GM12878 (cell line): ENCODE measurements at regions not wholly inside any gene's neighbourhood (a gene's known extent, or its start where the extent isn't known, plus 50 kb on each side); places are given as distances from the start of the nearest gene placed in this dataset.
"Not testable (repeated sequence)": the region's sequence is repeated elsewhere in the genome, so short reads cannot be mapped to it uniquely, and the experiment has no call there.

Experiments
- ATAC-seq: fragments of 200-7000 bp; cut with Tn5 transposase; 3 replicates; pipeline ENCODE4 v1.9.1; 2020; ENCODE audit warnings: mild to moderate bottlenecking, moderate library complexity
- BruUV-seq: library from RNA; stranded (reverse); fragments of 400-500 nt; replicated peaks from 2 replicates; lab custom pipeline; 2021; lab: Mats Ljungman, UMichigan
- CTCF ChIA-PET: fragments of 300-600 bp; sonication (Branson Sonifier 250); formaldehyde crosslinking; extraction: SDS; loops from one replicate; lab custom pipeline; 2021; ENCODE audit warnings: inconsistent platforms; lab: Yijun Ruan, JAX
- POLR2A ChIA-PET: fragments of 350-600 bp; formaldehyde crosslinking; extraction: SDS; loops from one replicate; lab custom pipeline; 2021; ENCODE audit warnings: inconsistent platforms; lab: Charles Lee
- RAD21 ChIA-PET: fragments of 300-600 bp; sonication (Branson Sonifier 250); formaldehyde crosslinking; loops from one replicate; lab custom pipeline; 2023; ENCODE audit warnings: antibody characterized with exemption; ENCODE audit not compliant: unreplicated experiment; lab: Charles Lee
- SMC1A ChIA-PET: fragments of 300-600 bp; sonication (Branson Sonifier 250); formaldehyde crosslinking; loops from one replicate; lab custom pipeline; 2023; ENCODE audit not compliant: unreplicated experiment, uncharacterized antibody; lab: Charles Lee
- DNase-seq: peaks from one replicate; pipeline ENCODE4 v3.0.0-alpha.2; 2011; ENCODE audit warnings: low read depth, low spot score
- FAIRE-seq: peaks from 3 replicates; lab custom pipeline; 2011; peaks lifted over from hg19 to GRCh38; lab: Jason Lieb, UNC
- H2AFZ ChIP-seq: 2 replicates; pipeline ENCODE4 v1.6.0; 2011; ENCODE audit warnings: low read depth, low read length, control low read depth; ENCODE audit not compliant: control insufficient read depth
- H3K27ac ChIP-seq: 2 replicates; pipeline ENCODE4 v1.5.1; 2011; ENCODE audit warnings: control low read depth; ENCODE audit not compliant: control insufficient read depth, insufficient read depth
- H3K27me3 ChIP-seq, 2 experiments: replicated peaks in 1 of 2; 2 replicates each; pipeline versions ENCODE4 v1.6.0 to v1.6.1; 2011; ENCODE audit warnings: low read length in 1 of 2; ENCODE audit not compliant: control insufficient read depth in 2 of 2, insufficient read depth in 2 of 2
- H3K36me3 ChIP-seq, 2 experiments: 2 replicates each; pipeline ENCODE4 v1.5.1; 2011; ENCODE audit warnings: low read length in 1 of 2; ENCODE audit not compliant: control insufficient read depth in 2 of 2, insufficient read depth in 2 of 2
- H3K4me1 ChIP-seq: 2 replicates; pipeline ENCODE4 v1.6.1; 2011; ENCODE audit warnings: mild to moderate bottlenecking, low read length, moderate library complexity, mixed read lengths; ENCODE audit not compliant: control insufficient read depth, insufficient read depth
- H3K4me2 ChIP-seq: 2 replicates; pipeline ENCODE4 v1.6.0; 2011; ENCODE audit warnings: control low read depth; ENCODE audit not compliant: control insufficient read depth, insufficient read depth
- H3K4me3 ChIP-seq: fragments of 200-600 bp; sonication (generic); 2 replicates; pipeline ENCODE4 v1.5.1; 2016
- H3K79me2 ChIP-seq: 2 replicates; pipeline ENCODE4 v1.6.0; 2011; ENCODE audit warnings: low read length; ENCODE audit not compliant: control insufficient read depth, insufficient read depth
- H3K9ac ChIP-seq: 2 replicates; pipeline ENCODE4 v1.8.0; 2011; ENCODE audit warnings: low read length, control low read depth, mixed read lengths; ENCODE audit not compliant: control insufficient read depth, insufficient read depth
- H3K9me3 ChIP-seq: replicated peaks from 3 replicates; pipeline ENCODE4 v1.5.1; 2011; ENCODE audit warnings: mild to moderate bottlenecking, low read length; ENCODE audit not compliant: control insufficient read depth, insufficient read depth
- H4K20me1 ChIP-seq: 2 replicates; pipeline ENCODE4 v1.6.0; 2011; ENCODE audit not compliant: control insufficient read depth, insufficient read depth
- BACH1 ChIP-seq: fragments of 450-650 bp; IDR thresholded peaks from 2 replicates; pipeline ENCODE4 v1.6.1; 2017; ENCODE audit warnings: mild to moderate bottlenecking, borderline replicate concordance
- ETV6 ChIP-seq, 2 experiments: fragments of 450-650 bp in 1 of 2; IDR thresholded peaks in 1 of 2; conservative IDR thresholded peaks in 1 of 2; 2 replicates each; pipeline ENCODE4 v1.6.1; 2014; ENCODE audit warnings: antibody characterized with exemption in 1 of 2, borderline replicate concordance in 1 of 2, low read depth in 1 of 2, mild to moderate bottlenecking in 1 of 2, moderate library complexity in 1 of 2
- FOXK2 ChIP-seq: fragments of 450-650 bp; IDR thresholded peaks from 2 replicates; pipeline ENCODE4 v1.6.1; 2017; ENCODE audit warnings: mild to moderate bottlenecking, moderate library complexity
- HDAC6 ChIP-seq: fragments of 200-600 bp; sonication (generic); IDR thresholded peaks from one replicate; pipeline ENCODE4 v1.8.0; 2017; ENCODE audit warnings: antibody characterized with exemption; ENCODE audit not compliant: unreplicated experiment
- IKZF1 ChIP-seq: fragments of 450-650 bp; conservative IDR thresholded peaks from 2 replicates; pipeline ENCODE4 v1.6.1; 2017; ENCODE audit warnings: antibody characterized with exemption, mild to moderate bottlenecking
- KLF5 ChIP-seq: fragments of 450-650 bp; IDR thresholded peaks from 2 replicates; pipeline ENCODE4 v1.6.1; 2014; ENCODE audit warnings: mild to moderate bottlenecking; ENCODE audit not compliant: partially characterized antibody
- MEF2A ChIP-seq: IDR thresholded peaks from 2 replicates; pipeline ENCODE4 v1.6.1; 2011; ENCODE audit warnings: low read depth, mild to moderate bottlenecking, low read length, moderate library complexity; ENCODE audit not compliant: insufficient read depth
- POLR2AphosphoS2 ChIP-seq: IDR thresholded peaks from 2 replicates; pipeline ENCODE4 v1.6.1; 2011; ENCODE audit warnings: low read depth, mild to moderate bottlenecking, low read length, improper control_type of control experiment, moderate library complexity
- SIX5 ChIP-seq: IDR thresholded peaks from 2 replicates; pipeline ENCODE4 v1.6.1; 2011; ENCODE audit warnings: mild to moderate bottlenecking, low read depth, low read length, moderate library complexity; ENCODE audit not compliant: severe bottlenecking
- WGBS: methylation state at CpG from one replicate; pipeline ENCODE4 v1.1.6; 2016; ENCODE audit warnings: low lambda C conversion rate; ENCODE audit not compliant: insufficient replicate concordance, insufficient coverage; ENCODE audit errors: missing lambda C conversion rate; 5-methylcytosine and 5-hydroxymethylcytosine counted together
- in situ Hi-C: fragments of 300-500 bp; cut with MboI; formaldehyde crosslinking; loops from 9 replicates; pipeline ENCODE4 v1.14.3; 2018; ENCODE audit warnings: mixed read lengths
- intact Hi-C: fragments of 100-400 bp; cut with micrococcal nuclease; formaldehyde crosslinking; loops from one replicate; pipeline ENCODE4 v1.14.2; 2022; ENCODE audit not compliant: unreplicated experiment
- TF ChIP-seq, protein P1 (sequence below), 3 experiments: IDR thresholded peaks in 2 of 3; conservative IDR thresholded peaks in 1 of 3; 2 replicates each; pipeline ENCODE4 v1.5.1; 2011; ENCODE audit warnings: low read depth in 3 of 3, low read length in 3 of 3, mild to moderate bottlenecking in 3 of 3, control low read depth in 2 of 3, moderate library complexity in 2 of 3, inconsistent platforms in 1 of 3, mixed read lengths in 1 of 3; ENCODE audit not compliant: control insufficient read depth in 2 of 3, insufficient read depth in 1 of 3; ENCODE audit errors: extremely low read depth in 1 of 3
- TF ChIP-seq, protein P2 (sequence below): fragments of 450-650 bp; formaldehyde crosslinking; IDR thresholded peaks from 2 replicates; pipeline ENCODE4 v1.4.0; 2022; ENCODE audit warnings: mild to moderate bottlenecking, moderate library complexity

DNA sequence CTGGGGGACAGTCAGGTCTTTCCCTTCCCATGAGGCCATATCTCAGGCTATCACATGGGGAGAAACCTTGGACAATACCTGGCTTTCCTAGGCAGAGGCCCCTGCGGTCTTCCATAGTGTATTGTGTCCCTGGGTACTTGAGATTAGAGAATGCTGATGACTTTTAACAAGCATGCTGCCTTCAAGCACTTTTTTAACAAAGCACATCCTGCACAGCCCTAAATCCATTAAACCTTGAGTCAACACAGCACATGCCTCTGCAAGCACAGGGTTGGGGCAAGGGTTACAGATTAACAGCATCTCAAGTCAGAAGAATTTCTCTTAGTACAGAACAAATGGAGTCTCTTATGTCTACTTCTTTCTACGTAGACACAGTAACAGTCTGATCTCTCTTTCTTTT is 545.2 kb upstream of the NR2F2 start:
- RAD21 ChIA-PET, H3K4me3 ChIP-seq, in situ Hi-C loops, H3K9me3 ChIP-seq, BruUV-seq, DNase-seq, intact Hi-C loops, POLR2A ChIA-PET, H3K79me2 ChIP-seq, H3K27me3 ChIP-seq, H3K9ac ChIP-seq, H3K36me3 ChIP-seq, H3K4me2 ChIP-seq, H3K27ac ChIP-seq, ATAC-seq, CTCF ChIA-PET, SMC1A ChIA-PET, H4K20me1 ChIP-seq, H2AFZ ChIP-seq, H3K4me1 ChIP-seq, FAIRE-seq: not testable (repeated sequence)
- 35% methylated on average over 2 of the region's 2 CpGs for WGBS

DNA sequence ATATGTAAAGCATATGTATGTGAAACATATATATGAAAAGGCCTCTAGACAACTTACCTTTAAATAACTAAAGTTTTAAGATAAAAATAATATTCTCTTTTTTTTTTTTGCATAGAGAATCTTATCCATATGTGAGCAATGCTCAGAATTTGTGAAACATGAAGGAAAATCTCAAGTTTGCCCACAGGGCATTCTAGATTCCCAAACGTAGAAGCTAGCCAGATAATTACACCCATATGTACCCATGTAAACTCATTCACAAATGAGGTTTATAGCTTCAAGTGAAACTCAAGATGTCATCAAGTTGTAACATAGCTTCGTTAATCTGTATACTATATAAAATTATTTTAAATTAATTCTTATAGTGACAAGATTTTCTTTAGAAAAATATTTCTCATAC is 537.3 kb upstream of the NR2F2 start:
- Histone ChIP-seq H3K27ac (no peak overlapping the region), H3K4me1 (no peaks in the 10 kb centered on the region), H3K9ac (no peak overlapping the region), H3K4me2 (no peak overlapping the region), H4K20me1 (no peaks in the 10 kb centered on the region), H3K9me3 (no peaks in the 10 kb centered on the region), H3K79me2 (no peaks in the 10 kb centered on the region), H3K4me3 (no peak overlapping the region), H2AFZ (no peak overlapping the region), H3K27me3 (no peaks in the 10 kb centered on the region), H3K36me3 (no peaks in the 10 kb centered on the region)
- intact Hi-C loops = no loop called here
- FAIRE-seq (no peak), DNase-seq (no peak), ATAC-seq (no peak)
- no TSS peak for BruUV-seq
- ChIA-PET SMC1A (no interaction called here), RAD21 (no interaction called here), POLR2A (no interaction called here), CTCF (interaction anchor here (0.8 to 1.1 kb wide), 2 partner anchors 12 to 71 kb away, joined by 3 read pairs; no protein-coding TSS in a partner anchor)
- in situ Hi-C loops = no loop called here
- WGBS = 12% methylated on average over 2 of the region's 2 CpGs
- TF ChIP-seq HDAC6 (no peak), BACH1 (no peak), KLF5 (no peak), MEF2A (no peak), ETV6 (conservative IDR thresholded peaks at IDR 0.05 in 1 of 2, IDR thresholded peaks at IDR 0.05 in 1 of 2; ENCODE audit: borderline replicate concordance in 1 of 2, low read depth in 1 of 2) (no peak), POLR2AphosphoS2 (no peak), SIX5 (no peak), IKZF1 (no peak), FOXK2 (no peak)
- TF ChIP-seq, protein P1, sequence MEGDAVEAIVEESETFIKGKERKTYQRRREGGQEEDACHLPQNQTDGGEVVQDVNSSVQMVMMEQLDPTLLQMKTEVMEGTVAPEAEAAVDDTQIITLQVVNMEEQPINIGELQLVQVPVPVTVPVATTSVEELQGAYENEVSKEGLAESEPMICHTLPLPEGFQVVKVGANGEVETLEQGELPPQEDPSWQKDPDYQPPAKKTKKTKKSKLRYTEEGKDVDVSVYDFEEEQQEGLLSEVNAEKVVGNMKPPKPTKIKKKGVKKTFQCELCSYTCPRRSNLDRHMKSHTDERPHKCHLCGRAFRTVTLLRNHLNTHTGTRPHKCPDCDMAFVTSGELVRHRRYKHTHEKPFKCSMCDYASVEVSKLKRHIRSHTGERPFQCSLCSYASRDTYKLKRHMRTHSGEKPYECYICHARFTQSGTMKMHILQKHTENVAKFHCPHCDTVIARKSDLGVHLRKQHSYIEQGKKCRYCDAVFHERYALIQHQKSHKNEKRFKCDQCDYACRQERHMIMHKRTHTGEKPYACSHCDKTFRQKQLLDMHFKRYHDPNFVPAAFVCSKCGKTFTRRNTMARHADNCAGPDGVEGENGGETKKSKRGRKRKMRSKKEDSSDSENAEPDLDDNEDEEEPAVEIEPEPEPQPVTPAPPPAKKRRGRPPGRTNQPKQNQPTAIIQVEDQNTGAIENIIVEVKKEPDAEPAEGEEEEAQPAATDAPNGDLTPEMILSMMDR (IDR thresholded peaks at IDR 0.05 in 2 of 3, conservative IDR thresholded peaks at IDR 0.05 in 1 of 3; ENCODE audit: control insufficient read depth in 2 of 3, extremely low read depth in 1 of 3, insufficient read depth in 1 of 3, low read depth in 3 of 3, low read length in 3 of 3) = no peak
- TF ChIP-seq, protein P2, sequence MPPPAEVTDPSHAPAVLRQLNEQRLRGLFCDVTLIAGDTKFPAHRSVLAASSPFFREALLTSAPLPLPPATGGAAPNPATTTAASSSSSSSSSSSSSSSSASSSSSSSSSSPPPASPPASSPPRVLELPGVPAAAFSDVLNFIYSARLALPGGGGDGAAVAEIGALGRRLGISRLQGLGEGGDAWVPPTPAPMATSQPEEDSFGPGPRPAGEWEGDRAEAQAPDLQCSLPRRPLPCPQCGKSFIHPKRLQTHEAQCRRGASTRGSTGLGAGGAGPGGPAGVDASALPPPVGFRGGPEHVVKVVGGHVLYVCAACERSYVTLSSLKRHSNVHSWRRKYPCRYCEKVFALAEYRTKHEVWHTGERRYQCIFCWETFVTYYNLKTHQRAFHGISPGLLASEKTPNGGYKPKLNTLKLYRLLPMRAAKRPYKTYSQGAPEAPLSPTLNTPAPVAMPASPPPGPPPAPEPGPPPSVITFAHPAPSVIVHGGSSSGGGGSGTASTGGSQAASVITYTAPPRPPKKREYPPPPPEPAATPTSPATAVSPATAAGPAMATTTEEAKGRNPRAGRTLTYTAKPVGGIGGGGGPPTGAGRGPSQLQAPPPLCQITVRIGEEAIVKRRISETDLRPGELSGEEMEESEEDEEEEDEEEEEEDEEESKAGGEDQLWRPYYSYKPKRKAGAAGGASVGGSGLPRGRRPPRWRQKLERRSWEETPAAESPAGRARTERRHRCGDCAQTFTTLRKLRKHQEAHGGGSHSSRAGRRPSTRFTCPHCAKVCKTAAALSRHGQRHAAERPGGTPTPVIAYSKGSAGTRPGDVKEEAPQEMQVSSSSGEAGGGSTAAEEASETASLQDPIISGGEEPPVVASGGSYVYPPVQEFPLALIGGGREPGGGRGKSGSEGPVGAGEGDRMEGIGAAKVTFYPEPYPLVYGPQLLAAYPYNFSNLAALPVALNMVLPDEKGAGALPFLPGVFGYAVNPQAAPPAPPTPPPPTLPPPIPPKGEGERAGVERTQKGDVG (CRISPR knock-in tag) = no peak
